ENCODE measurements at regions not wholly inside any gene's neighbourhood (a gene's known extent, or its start where the extent isn't known, plus 50 kb on each side); places are given as distances from the start of the nearest gene placed in this dataset.
"Not testable (repeated sequence)": the region's sequence is repeated elsewhere in the genome, so short reads cannot be mapped to it uniquely, and the experiment has no call there.

GRCh38 chr5:56731473-56731872 is 83.9 kb upstream of the MAP3K1 start:
- DNase-seq: not testable (repeated sequence)

- no peak for DNase-seq
Observed at GRCh38 chr5:56729488-56729887, 85.9 kb upstream of the MAP3K1 start.

GRCh38 chr5:56725711-56726411 is 89.5 kb upstream of the MAP3K1 start:
- no peak for DNase-seq

GRCh38 chr5:56724857-56725256 is 90.5 kb upstream of the MAP3K1 start:
- not testable (repeated sequence) for DNase-seq

- no peak for DNase-seq
Observed at GRCh38 chr5:56722317-56722716, 93.0 kb upstream of the MAP3K1 start.

- no peak for DNase-seq
Observed at GRCh38 chr5:56717253-56717987, 97.9 kb upstream of the MAP3K1 start.

- DNase-seq: no peak
Observed at GRCh38 chr5:56715986-56716385, 99.4 kb upstream of the MAP3K1 start.

- no peak for DNase-seq
Observed at GRCh38 chr5:56712895-56713591, 102.3 kb upstream of the MAP3K1 start.

GRCh38 chr5:56710826-56711590 is 104.3 kb upstream of the MAP3K1 start:
- DNase-seq: no peak

- no peak for DNase-seq
Observed at GRCh38 chr5:56706504-56706903, 108.8 kb upstream of the MAP3K1 start.

GRCh38 chr5:56705217-56705616 is 110.1 kb upstream of the MAP3K1 start:
- DNase-seq: no peak

GRCh38 chr5:56703952-56704351 is 111.4 kb upstream of the MAP3K1 start:
- DNase-seq: no peak

- no peak for DNase-seq
Observed at GRCh38 chr5:56700711-56701110, 114.6 kb upstream of the MAP3K1 start.

GRCh38 chr5:56699538-56699937 is 115.8 kb upstream of the MAP3K1 start:
- no peak for DNase-seq

- peak; percentile 58 for DNase-seq
Observed at GRCh38 chr5:56698463-56699381, 116.6 kb upstream of the MAP3K1 start.

GRCh38 chr5:56696900-56697299 is 118.4 kb upstream of the MAP3K1 start:
- DNase-seq: peak; percentile 65

- no peak for DNase-seq
Observed at GRCh38 chr5:56693220-56693579, 122.1 kb upstream of the MAP3K1 start.

GRCh38 chr5:56692359-56693219 is 122.8 kb upstream of the MAP3K1 start:
- DNase-seq: no peak

GRCh38 chr5:56688402-56688801 is 126.9 kb upstream of the MAP3K1 start:
- DNase-seq: no peak

- DNase-seq: no peak
Observed at GRCh38 chr5:56686337-56687195, 128.8 kb upstream of the MAP3K1 start.
